GM23338 (cell line): ENCODE measurements at regions not wholly inside any gene's neighbourhood (a gene's known extent, or its start where the extent isn't known, plus 50 kb on each side); places are given as distances from the start of the nearest gene placed in this dataset.

Experiments used
- ATAC-seq: fragments of 200-7000 bp; cut with Tn5 transposase; 3 replicates; pipeline ENCODE4 v1.9.1; 2020
- DNase-seq: peaks from one replicate; pipeline ENCODE4 v3.0.0-alpha.2; 2015; ENCODE audit warnings: low spot score
- H2AFZ ChIP-seq: fragments of 200-600 bp; sonication (generic); 2 replicates; pipeline ENCODE4 v1.8.0; 2016; ENCODE audit warnings: antibody characterized with exemption, mild to moderate bottlenecking, moderate library complexity
- H3F3A ChIP-seq: fragments of 200-600 bp; sonication (generic); replicated peaks from 2 replicates; pipeline ENCODE4 v1.8.0; 2017; ENCODE audit warnings: antibody characterized with exemption, mixed run types, low read depth
- H3K27ac ChIP-seq: fragments of 200-600 bp; sonication (generic); 2 replicates; pipeline ENCODE4 v1.6.1; 2016; ENCODE audit warnings: low read depth
- H3K27me3 ChIP-seq: fragments of 200-600 bp; sonication (generic); 2 replicates; pipeline ENCODE4 v1.8.0; 2016; ENCODE audit warnings: mild to moderate bottlenecking, mixed run types, moderate library complexity; ENCODE audit not compliant: insufficient read depth
- H3K36me3 ChIP-seq: fragments of 200-600 bp; sonication (generic); 2 replicates; pipeline ENCODE4 v1.8.0; 2016; ENCODE audit warnings: mild to moderate bottlenecking; ENCODE audit not compliant: insufficient read depth
- H3K4me1 ChIP-seq: fragments of 200-600 bp; sonication (generic); 2 replicates; pipeline ENCODE4 v1.8.0; 2016; ENCODE audit warnings: mild to moderate bottlenecking, moderate library complexity; ENCODE audit not compliant: insufficient read depth
- H3K4me2 ChIP-seq: fragments of 200-600 bp; sonication (generic); 2 replicates; pipeline ENCODE4 v1.7.1; 2017; ENCODE audit warnings: mixed run types
- H3K4me3 ChIP-seq: fragments of 200-600 bp; sonication (generic); 2 replicates; pipeline ENCODE4 v1.6.1; 2016; ENCODE audit warnings: mixed run types
- H3K79me2 ChIP-seq: fragments of 200-600 bp; sonication (generic); replicated peaks from 2 replicates; pipeline ENCODE4 v1.8.0; 2017; ENCODE audit warnings: mild to moderate bottlenecking; ENCODE audit not compliant: insufficient read depth
- H3K9me2 ChIP-seq: fragments of 200-600 bp; sonication (generic); 2 replicates; pipeline ENCODE4 v1.8.0; 2017; ENCODE audit not compliant: insufficient read depth
- H4K20me1 ChIP-seq: fragments of 200-600 bp; sonication (generic); replicated peaks from 2 replicates; pipeline ENCODE4 v1.8.0; 2017; ENCODE audit warnings: mild to moderate bottlenecking; ENCODE audit not compliant: insufficient read depth
- H3K27ac Mint-ChIP-seq: 2 replicates; pipeline ENCODE4 v1.8.0; 2020; ENCODE audit warnings: inconsistent platforms, mild to moderate bottlenecking, moderate library complexity, mixed read lengths
- H3K27me3 Mint-ChIP-seq: 3 replicates; pipeline ENCODE4 v1.8.0; 2022; ENCODE audit warnings: low read depth, mild to moderate bottlenecking, moderate library complexity, mixed read lengths, inconsistent platforms; ENCODE audit not compliant: insufficient read depth, poor library complexity
- H3K36me3 Mint-ChIP-seq: 3 replicates; pipeline ENCODE4 v1.8.0; 2021; ENCODE audit warnings: low read depth, mild to moderate bottlenecking, inconsistent platforms, moderate library complexity, mixed read lengths
- H3K4me1 Mint-ChIP-seq: 3 replicates; pipeline ENCODE4 v1.8.0; 2020; ENCODE audit warnings: mild to moderate bottlenecking, inconsistent platforms, mixed read lengths
- H3K4me3 Mint-ChIP-seq: 3 replicates; pipeline ENCODE4 v1.8.0; 2021; ENCODE audit warnings: moderate library complexity, mild to moderate bottlenecking, inconsistent platforms, mixed read lengths
- H3K9me3 Mint-ChIP-seq: 3 replicates; pipeline ENCODE4 v1.8.0; 2020; ENCODE audit warnings: moderate library complexity, mild to moderate bottlenecking, inconsistent platforms, mixed read lengths
- CREB1 ChIP-seq: fragments of 250-450 bp; sonication (Bioruptor Pico); IDR thresholded peaks from 2 replicates; pipeline ENCODE4 v1.5.0; 2020; ENCODE audit warnings: low read depth, mild to moderate bottlenecking, moderate library complexity
- EZH2 ChIP-seq: fragments of 200-600 bp; sonication (generic); IDR thresholded peaks from one replicate; pipeline ENCODE4 v1.8.0; 2017; ENCODE audit warnings: antibody characterized with exemption, mild to moderate bottlenecking, low read depth; ENCODE audit not compliant: unreplicated experiment
- EZH2phosphoT487 ChIP-seq: fragments of 200-600 bp; sonication (generic); IDR thresholded peaks from one replicate; pipeline ENCODE4 v1.8.1; 2018; ENCODE audit warnings: antibody characterized with exemption; ENCODE audit not compliant: unreplicated experiment
- JUNB ChIP-seq: IDR thresholded peaks from one replicate; pipeline ENCODE4 v1.6.1; 2016; ENCODE audit warnings: antibody characterized with exemption; ENCODE audit not compliant: unreplicated experiment
- NANOG ChIP-seq: IDR thresholded peaks from 2 replicates; pipeline ENCODE4 v1.6.1; 2016; ENCODE audit warnings: antibody characterized with exemption, borderline replicate concordance
- POLR2AphosphoS5 ChIP-seq: IDR thresholded peaks from 2 replicates; pipeline ENCODE4 v1.6.1; 2016; ENCODE audit warnings: antibody characterized with exemption, low read depth
- STAT1 ChIP-seq: IDR thresholded peaks from one replicate; pipeline ENCODE4 v1.6.1; 2016; ENCODE audit warnings: antibody characterized with exemption; ENCODE audit not compliant: unreplicated experiment
- ZNF114 ChIP-seq: fragments of 250-450 bp; sonication (Bioruptor Pico); IDR thresholded peaks from 2 replicates; pipeline ENCODE4 v1.5.0; 2020; ENCODE audit warnings: mild to moderate bottlenecking, moderate library complexity
- ZNF331 ChIP-seq: fragments of 250-450 bp; sonication (Bioruptor Pico); IDR thresholded peaks from 2 replicates; pipeline ENCODE4 v1.5.0; 2020; ENCODE audit warnings: low read depth, mild to moderate bottlenecking, moderate library complexity
- TF ChIP-seq, protein P1 (sequence below): fragments of 250-450 bp; sonication (Bioruptor Pico); IDR thresholded peaks from 2 replicates; pipeline ENCODE4 v1.5.0; 2020; ENCODE audit warnings: mild to moderate bottlenecking, moderate library complexity
- TF ChIP-seq, protein P2 (sequence below): IDR thresholded peaks from 2 replicates; pipeline ENCODE4 v1.6.1; 2016; ENCODE audit warnings: antibody characterized with exemption
- TF ChIP-seq, protein P3 (sequence below), 2 experiments: fragments of 200-600 bp in 1 of 2; sonication (generic) in 1 of 2; conservative IDR thresholded peaks; 2 replicates each; pipeline versions ENCODE4 v1.5.1 to v1.6.1; 2016 to 2017; ENCODE audit warnings: antibody characterized with exemption in 2 of 2, low read depth in 2 of 2, mild to moderate bottlenecking in 2 of 2, moderate library complexity in 1 of 2
- TF ChIP-seq, protein P4 (sequence below): IDR thresholded peaks from one replicate; pipeline ENCODE4 v1.6.1; 2018; ENCODE audit warnings: antibody characterized with exemption; ENCODE audit not compliant: unreplicated experiment

DNA sequence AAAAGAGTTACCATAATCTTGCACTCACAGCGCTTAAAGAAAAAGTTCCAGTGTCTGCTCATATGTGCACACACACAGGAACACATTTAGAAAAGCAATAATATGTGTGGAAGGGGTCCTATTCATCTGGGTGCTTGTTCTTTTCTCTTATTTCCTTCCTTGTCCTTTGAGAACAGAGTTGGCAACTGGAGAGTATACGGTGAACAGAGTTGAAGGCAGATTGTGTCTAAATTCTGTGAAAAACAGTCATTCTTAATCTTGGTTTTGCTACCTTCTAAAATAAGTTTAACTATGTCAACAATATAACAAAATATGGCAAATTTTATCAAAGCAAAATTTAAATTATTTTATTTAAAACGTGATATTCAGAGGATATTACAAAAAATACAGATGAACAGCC is 365.1 kb upstream of the NOCT start:
- Histone ChIP-seq H3K4me3 (no peak overlapping the region), H3K27ac (no peak overlapping the region), H3K27me3 (no peaks in the 10 kb centered on the region), H3K79me2 (no peaks in the 10 kb centered on the region), H3F3A (no peaks in the 10 kb centered on the region), H4K20me1 (no peaks in the 10 kb centered on the region), H3K9me2 (peaks cover 27% of the 10 kb centered on the region), H3K4me2 (no peak overlapping the region), H3K36me3 (no peaks in the 10 kb centered on the region; the same call in 1 of the 2 replicates), H3K4me1 (peaks cover 11% of the 10 kb centered on the region), H2AFZ (no peak overlapping the region)
- Mint-ChIP-seq H3K9me3 (no peaks in the 10 kb centered on the region), H3K4me1 (peaks cover 26% of the 10 kb centered on the region), H3K4me3 (no peak overlapping the region), H3K27me3 (peaks cover 2% of the 10 kb centered on the region), H3K27ac (no peak overlapping the region), H3K36me3 (peaks cover 16% of the 10 kb centered on the region)
- ATAC-seq (no peak), DNase-seq (no peak)
- TF ChIP-seq POLR2AphosphoS5 (no peak), CREB1 (CRISPR knock-in tag) (no peak), ZNF114 (no peak), ZNF331 (CRISPR knock-in tag) (no peak), NANOG (no peak), EZH2 (no peak), EZH2phosphoT487 (no peak), STAT1 (no peak), JUNB (no peak)
- TF ChIP-seq, protein P1, sequence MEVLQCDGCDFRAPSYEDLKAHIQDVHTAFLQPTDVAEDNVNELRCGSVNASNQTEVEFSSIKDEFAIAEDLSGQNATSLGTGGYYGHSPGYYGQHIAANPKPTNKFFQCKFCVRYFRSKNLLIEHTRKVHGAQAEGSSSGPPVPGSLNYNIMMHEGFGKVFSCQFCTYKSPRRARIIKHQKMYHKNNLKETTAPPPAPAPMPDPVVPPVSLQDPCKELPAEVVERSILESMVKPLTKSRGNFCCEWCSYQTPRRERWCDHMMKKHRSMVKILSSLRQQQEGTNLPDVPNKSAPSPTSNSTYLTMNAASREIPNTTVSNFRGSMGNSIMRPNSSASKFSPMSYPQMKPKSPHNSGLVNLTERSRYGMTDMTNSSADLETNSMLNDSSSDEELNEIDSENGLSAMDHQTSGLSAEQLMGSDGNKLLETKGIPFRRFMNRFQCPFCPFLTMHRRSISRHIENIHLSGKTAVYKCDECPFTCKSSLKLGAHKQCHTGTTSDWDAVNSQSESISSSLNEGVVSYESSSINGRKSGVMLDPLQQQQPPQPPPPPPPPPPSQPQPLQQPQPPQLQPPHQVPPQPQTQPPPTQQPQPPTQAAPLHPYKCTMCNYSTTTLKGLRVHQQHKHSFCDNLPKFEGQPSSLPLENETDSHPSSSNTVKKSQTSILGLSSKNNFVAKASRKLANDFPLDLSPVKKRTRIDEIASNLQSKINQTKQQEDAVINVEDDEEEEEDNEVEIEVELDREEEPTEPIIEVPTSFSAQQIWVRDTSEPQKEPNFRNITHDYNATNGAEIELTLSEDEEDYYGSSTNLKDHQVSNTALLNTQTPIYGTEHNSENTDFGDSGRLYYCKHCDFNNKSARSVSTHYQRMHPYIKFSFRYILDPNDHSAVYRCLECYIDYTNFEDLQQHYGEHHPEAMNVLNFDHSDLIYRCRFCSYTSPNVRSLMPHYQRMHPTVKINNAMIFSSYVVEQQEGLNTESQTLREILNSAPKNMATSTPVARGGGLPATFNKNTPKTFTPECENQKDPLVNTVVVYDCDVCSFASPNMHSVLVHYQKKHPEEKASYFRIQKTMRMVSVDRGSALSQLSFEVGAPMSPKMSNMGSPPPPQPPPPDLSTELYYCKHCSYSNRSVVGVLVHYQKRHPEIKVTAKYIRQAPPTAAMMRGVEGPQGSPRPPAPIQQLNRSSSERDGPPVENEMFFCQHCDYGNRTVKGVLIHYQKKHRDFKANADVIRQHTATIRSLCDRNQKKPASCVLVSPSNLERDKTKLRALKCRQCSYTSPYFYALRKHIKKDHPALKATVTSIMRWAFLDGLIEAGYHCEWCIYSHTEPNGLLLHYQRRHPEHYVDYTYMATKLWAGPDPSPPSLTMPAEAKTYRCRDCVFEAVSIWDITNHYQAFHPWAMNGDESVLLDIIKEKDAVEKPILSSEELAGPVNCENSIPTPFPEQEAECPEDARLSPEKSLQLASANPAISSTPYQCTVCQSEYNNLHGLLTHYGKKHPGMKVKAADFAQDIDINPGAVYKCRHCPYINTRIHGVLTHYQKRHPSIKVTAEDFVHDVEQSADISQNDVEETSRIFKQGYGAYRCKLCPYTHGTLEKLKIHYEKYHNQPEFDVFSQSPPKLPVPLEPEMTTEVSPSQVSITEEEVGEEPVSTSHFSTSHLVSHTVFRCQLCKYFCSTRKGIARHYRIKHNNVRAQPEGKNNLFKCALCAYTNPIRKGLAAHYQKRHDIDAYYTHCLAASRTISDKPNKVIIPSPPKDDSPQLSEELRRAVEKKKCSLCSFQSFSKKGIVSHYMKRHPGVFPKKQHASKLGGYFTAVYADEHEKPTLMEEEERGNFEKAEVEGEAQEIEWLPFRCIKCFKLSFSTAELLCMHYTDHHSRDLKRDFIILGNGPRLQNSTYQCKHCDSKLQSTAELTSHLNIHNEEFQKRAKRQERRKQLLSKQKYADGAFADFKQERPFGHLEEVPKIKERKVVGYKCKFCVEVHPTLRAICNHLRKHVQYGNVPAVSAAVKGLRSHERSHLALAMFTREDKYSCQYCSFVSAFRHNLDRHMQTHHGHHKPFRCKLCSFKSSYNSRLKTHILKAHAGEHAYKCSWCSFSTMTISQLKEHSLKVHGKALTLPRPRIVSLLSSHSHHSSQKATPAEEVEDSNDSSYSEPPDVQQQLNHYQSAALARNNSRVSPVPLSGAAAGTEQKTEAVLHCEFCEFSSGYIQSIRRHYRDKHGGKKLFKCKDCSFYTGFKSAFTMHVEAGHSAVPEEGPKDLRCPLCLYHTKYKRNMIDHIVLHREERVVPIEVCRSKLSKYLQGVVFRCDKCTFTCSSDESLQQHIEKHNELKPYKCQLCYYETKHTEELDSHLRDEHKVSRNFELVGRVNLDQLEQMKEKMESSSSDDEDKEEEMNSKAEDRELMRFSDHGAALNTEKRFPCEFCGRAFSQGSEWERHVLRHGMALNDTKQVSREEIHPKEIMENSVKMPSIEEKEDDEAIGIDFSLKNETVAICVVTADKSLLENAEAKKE = no peak
- TF ChIP-seq, protein P2, sequence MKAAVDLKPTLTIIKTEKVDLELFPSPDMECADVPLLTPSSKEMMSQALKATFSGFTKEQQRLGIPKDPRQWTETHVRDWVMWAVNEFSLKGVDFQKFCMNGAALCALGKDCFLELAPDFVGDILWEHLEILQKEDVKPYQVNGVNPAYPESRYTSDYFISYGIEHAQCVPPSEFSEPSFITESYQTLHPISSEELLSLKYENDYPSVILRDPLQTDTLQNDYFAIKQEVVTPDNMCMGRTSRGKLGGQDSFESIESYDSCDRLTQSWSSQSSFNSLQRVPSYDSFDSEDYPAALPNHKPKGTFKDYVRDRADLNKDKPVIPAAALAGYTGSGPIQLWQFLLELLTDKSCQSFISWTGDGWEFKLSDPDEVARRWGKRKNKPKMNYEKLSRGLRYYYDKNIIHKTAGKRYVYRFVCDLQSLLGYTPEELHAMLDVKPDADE = no peak
- TF ChIP-seq, protein P3, sequence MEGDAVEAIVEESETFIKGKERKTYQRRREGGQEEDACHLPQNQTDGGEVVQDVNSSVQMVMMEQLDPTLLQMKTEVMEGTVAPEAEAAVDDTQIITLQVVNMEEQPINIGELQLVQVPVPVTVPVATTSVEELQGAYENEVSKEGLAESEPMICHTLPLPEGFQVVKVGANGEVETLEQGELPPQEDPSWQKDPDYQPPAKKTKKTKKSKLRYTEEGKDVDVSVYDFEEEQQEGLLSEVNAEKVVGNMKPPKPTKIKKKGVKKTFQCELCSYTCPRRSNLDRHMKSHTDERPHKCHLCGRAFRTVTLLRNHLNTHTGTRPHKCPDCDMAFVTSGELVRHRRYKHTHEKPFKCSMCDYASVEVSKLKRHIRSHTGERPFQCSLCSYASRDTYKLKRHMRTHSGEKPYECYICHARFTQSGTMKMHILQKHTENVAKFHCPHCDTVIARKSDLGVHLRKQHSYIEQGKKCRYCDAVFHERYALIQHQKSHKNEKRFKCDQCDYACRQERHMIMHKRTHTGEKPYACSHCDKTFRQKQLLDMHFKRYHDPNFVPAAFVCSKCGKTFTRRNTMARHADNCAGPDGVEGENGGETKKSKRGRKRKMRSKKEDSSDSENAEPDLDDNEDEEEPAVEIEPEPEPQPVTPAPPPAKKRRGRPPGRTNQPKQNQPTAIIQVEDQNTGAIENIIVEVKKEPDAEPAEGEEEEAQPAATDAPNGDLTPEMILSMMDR (conservative IDR thresholded peaks at IDR 0.05; ENCODE audit: low read depth in 2 of 2) = no peak
- TF ChIP-seq, protein P4, sequence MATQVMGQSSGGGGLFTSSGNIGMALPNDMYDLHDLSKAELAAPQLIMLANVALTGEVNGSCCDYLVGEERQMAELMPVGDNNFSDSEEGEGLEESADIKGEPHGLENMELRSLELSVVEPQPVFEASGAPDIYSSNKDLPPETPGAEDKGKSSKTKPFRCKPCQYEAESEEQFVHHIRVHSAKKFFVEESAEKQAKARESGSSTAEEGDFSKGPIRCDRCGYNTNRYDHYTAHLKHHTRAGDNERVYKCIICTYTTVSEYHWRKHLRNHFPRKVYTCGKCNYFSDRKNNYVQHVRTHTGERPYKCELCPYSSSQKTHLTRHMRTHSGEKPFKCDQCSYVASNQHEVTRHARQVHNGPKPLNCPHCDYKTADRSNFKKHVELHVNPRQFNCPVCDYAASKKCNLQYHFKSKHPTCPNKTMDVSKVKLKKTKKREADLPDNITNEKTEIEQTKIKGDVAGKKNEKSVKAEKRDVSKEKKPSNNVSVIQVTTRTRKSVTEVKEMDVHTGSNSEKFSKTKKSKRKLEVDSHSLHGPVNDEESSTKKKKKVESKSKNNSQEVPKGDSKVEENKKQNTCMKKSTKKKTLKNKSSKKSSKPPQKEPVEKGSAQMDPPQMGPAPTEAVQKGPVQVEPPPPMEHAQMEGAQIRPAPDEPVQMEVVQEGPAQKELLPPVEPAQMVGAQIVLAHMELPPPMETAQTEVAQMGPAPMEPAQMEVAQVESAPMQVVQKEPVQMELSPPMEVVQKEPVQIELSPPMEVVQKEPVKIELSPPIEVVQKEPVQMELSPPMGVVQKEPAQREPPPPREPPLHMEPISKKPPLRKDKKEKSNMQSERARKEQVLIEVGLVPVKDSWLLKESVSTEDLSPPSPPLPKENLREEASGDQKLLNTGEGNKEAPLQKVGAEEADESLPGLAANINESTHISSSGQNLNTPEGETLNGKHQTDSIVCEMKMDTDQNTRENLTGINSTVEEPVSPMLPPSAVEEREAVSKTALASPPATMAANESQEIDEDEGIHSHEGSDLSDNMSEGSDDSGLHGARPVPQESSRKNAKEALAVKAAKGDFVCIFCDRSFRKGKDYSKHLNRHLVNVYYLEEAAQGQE = no peak
